Omental fat pad (tissue), 3 donors: ENCODE measurements at regions not wholly inside any gene's neighbourhood (a gene's known extent, or its start where the extent isn't known, plus 50 kb on each side); places are given as distances from the start of the nearest gene placed in this dataset.
A peak's percentile ranks its signal among the peaks of the same experiment; 100 is the strongest.

ENCODE experiments used
- ATAC-seq: fragments of 150-250 bp; one replicate; pipeline ENCODE4 v1.9.1; 2016; ENCODE audit warnings: mild to moderate bottlenecking, moderate library complexity; ENCODE audit not compliant: low FRiP score
- DNase-seq: peaks from one replicate; pipeline ENCODE4 v3.0.0-alpha.2; 2019; ENCODE audit warnings: low spot score
- CTCF ChIP-seq, 3 donors: fragments of 450-650 bp; IDR thresholded peaks; one replicate each; pipeline ENCODE4 v1.5.1; 2016 to 2017; ENCODE audit warnings: antibody characterized with exemption in 3 of 3, mild to moderate bottlenecking in 3 of 3, moderate library complexity in 2 of 3

- TF ChIP-seq CTCF (IDR thresholded peaks at IDR 0.05): no peak
- DNase-seq: no peak
- no peak for ATAC-seq
Observed at GRCh38 chr1:59128784-59129227, 168.1 kb upstream of the FGGY start.

GRCh38 chr1:59132295-59132694 is 164.6 kb upstream of the FGGY start:
- ATAC-seq (no peak), DNase-seq (no peak)
- no peak for TF ChIP-seq CTCF (IDR thresholded peaks at IDR 0.05)

GRCh38 chr1:59133997-59134396 is 162.9 kb upstream of the FGGY start:
- no peak for TF ChIP-seq CTCF (IDR thresholded peaks at IDR 0.05)
- ATAC-seq (no peak), DNase-seq (no peak)

GRCh38 chr1:59135761-59136255 is 161.1 kb upstream of the FGGY start:
- ATAC-seq: no peak
- TF ChIP-seq CTCF (IDR thresholded peaks at IDR 0.05): no peak
- DNase-seq: no peak

GRCh38 chr1:59136541-59137275 is 160.2 kb upstream of the FGGY start:
- peak; percentile 79 for ATAC-seq
- DNase-seq: no peak
- no peak for TF ChIP-seq CTCF (IDR thresholded peaks at IDR 0.05)

- no peak for TF ChIP-seq CTCF (IDR thresholded peaks at IDR 0.05)
- no peak for DNase-seq
- ATAC-seq: no peak
Observed at GRCh38 chr1:59137276-59137615, 159.6 kb upstream of the FGGY start.

- no peak for TF ChIP-seq CTCF (IDR thresholded peaks at IDR 0.05)
- DNase-seq (no peak), ATAC-seq (no peak)
Observed at GRCh38 chr1:59137968-59138367, 158.9 kb upstream of the FGGY start.
